ENCODE measurements at regions not wholly inside any gene's neighbourhood (a gene's known extent, or its start where the extent isn't known, plus 50 kb on each side); places are given as distances from the start of the nearest gene placed in this dataset.

GRCh38 chr1:38613996-38614395 is 245.6 kb downstream of the RRAGC start:
- CTCF ChIA-PET = no interaction called here
- no peak for TF ChIP-seq CTCF (IDR thresholded peaks at IDR 0.05; ENCODE audit: insufficient read depth, low read length, missing control alignments)
- DNase-seq (ENCODE audit: low read depth, low spot score) = no peak
- no peak overlapping the region for H3K4me3 ChIP-seq (ENCODE audit: low read depth, low read length)
- POLR2A ChIA-PET = no interaction called here

GRCh38 chr1:38612951-38613350 is 246.6 kb downstream of the RRAGC start:
- no peak overlapping the region for H3K4me3 ChIP-seq (ENCODE audit: low read depth, low read length)
- TF ChIP-seq CTCF (IDR thresholded peaks at IDR 0.05; ENCODE audit: insufficient read depth, low read length, missing control alignments) = no peak
- CTCF ChIA-PET = no interaction called here
- no peak for DNase-seq (ENCODE audit: low read depth, low spot score)
- POLR2A ChIA-PET = no interaction called here

GRCh38 chr1:38611664-38612211 is 247.8 kb downstream of the RRAGC start:
- TF ChIP-seq CTCF (IDR thresholded peaks at IDR 0.05; ENCODE audit: insufficient read depth, low read length, missing control alignments) = no peak
- POLR2A ChIA-PET = no interaction called here
- CTCF ChIA-PET = no interaction called here
- DNase-seq (ENCODE audit: low read depth, low spot score) = no peak
- H3K4me3 ChIP-seq (ENCODE audit: low read depth, low read length) = no peak overlapping the region

- no peak overlapping the region for H3K4me3 ChIP-seq (ENCODE audit: low read depth, low read length)
- ChIA-PET POLR2A (no interaction called here), CTCF (interaction anchor here (0.7 to 1.4 kb wide), 5 partner anchors 201 to 226 kb away, joined by 3 to 6 read pairs (median 3); no protein-coding TSS in a partner anchor)
- DNase-seq (ENCODE audit: low read depth, low spot score) = no peak
- no peak for TF ChIP-seq CTCF (IDR thresholded peaks at IDR 0.05; ENCODE audit: insufficient read depth, low read length, missing control alignments)
These were observed 250.2 kb downstream of the RRAGC start for GRCh38 chr1:38609166-38610025.

- DNase-seq (ENCODE audit: low read depth, low spot score) = no peak
- H3K4me3 ChIP-seq (ENCODE audit: low read depth, low read length) = no peak overlapping the region
- ChIA-PET CTCF (interaction anchor here (0.7 to 1.4 kb wide), 5 partner anchors 202 to 227 kb away, joined by 3 to 6 read pairs (median 3); no protein-coding TSS in a partner anchor), POLR2A (no interaction called here)
- peak; percentile 49 for TF ChIP-seq CTCF (IDR thresholded peaks at IDR 0.05; ENCODE audit: insufficient read depth, low read length, missing control alignments)
These were observed 251.2 kb downstream of the RRAGC start for GRCh38 chr1:38608202-38608864.

GRCh38 chr1:38607526-38607925 is 252.0 kb downstream of the RRAGC start:
- H3K4me3 ChIP-seq (ENCODE audit: low read depth, low read length) = no peak overlapping the region
- no peak for DNase-seq (ENCODE audit: low read depth, low spot score)
- CTCF ChIA-PET = interaction anchor here (1.7 kb wide), 1 partner anchor 211 kb away, joined by 4 read pairs; no protein-coding TSS in a partner anchor
- TF ChIP-seq CTCF (IDR thresholded peaks at IDR 0.05; ENCODE audit: insufficient read depth, low read length, missing control alignments) = no peak
- POLR2A ChIA-PET = no interaction called here
